ENCODE measurements at regions not wholly inside any gene's neighbourhood (a gene's known extent, or its start where the extent isn't known, plus 50 kb on each side); places are given as distances from the start of the nearest gene placed in this dataset.

GRCh38 chr3:188962253-188963247 lies 209.2 kb upstream of the TPRG1 start:
- H3K79me2 ChIP-seq (ENCODE audit: insufficient read depth, low read length), result no peaks in the 10 kb centered on the region
- H3K4me3 ChIP-seq (ENCODE audit: insufficient read depth, low read length, poor library complexity, severe bottlenecking), result no peak overlapping the region
- no peaks in the 10 kb centered on the region for H3K27me3 ChIP-seq (ENCODE audit: low read length)
- H4K20me1 ChIP-seq (ENCODE audit: low read depth, low read length), result no peaks in the 10 kb centered on the region
- no peaks in the 10 kb centered on the region for H3F3A ChIP-seq (ENCODE audit: insufficient read depth)
- TF ChIP-seq EZH2phosphoT487 (conservative IDR thresholded peaks at IDR 0.05; ENCODE audit: low read length), result no peak
- TF ChIP-seq CTCF (IDR thresholded peaks at IDR 0.05; ENCODE audit: insufficient read depth, low read length, poor library complexity, severe bottlenecking), result no peak
- H2AFZ ChIP-seq (ENCODE audit: low read depth, low read length, severe bottlenecking), result no peak overlapping the region
- H3K36me3 ChIP-seq (ENCODE audit: low read length), result no peaks in the 10 kb centered on the region
- no peaks in the 10 kb centered on the region for H3K9me3 ChIP-seq (ENCODE audit: insufficient read depth, low read length)
- no peak overlapping the region for H3K4me2 ChIP-seq (ENCODE audit: low read depth, low read length, poor library complexity, severe bottlenecking)
- H3K27ac ChIP-seq (ENCODE audit: low read depth, low read length), result no peak overlapping the region
- no peaks in the 10 kb centered on the region for H3K9me2 ChIP-seq (replicated peaks; ENCODE audit: insufficient read depth, low read length)
- no peak overlapping the region for H3K9ac ChIP-seq (ENCODE audit: low read length)

DNA sequence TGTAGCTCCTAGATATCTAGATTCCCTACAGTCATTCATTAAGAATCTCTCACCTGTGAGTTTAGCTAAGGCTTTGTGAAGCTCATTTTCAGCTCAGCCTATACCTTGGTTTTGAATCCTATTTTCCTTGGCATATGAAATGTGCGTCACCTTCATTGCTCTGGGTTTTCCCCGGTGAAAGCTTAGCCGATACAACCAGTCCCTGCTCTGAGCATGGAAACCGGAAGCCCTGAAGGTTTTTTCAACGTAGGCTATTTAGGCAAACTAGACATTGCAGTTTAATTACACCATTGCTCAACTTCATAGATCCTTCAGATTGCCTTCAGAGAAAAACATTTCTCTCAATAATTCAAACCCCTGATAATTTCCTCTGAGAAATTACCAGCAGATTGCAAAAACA lies 206.8 kb upstream of the TPRG1 start:
- no peak overlapping the region for H3K9ac ChIP-seq (ENCODE audit: low read length)
- no peaks in the 10 kb centered on the region for H3K27me3 ChIP-seq (ENCODE audit: low read length)
- H3F3A ChIP-seq (ENCODE audit: insufficient read depth), result no peaks in the 10 kb centered on the region
- TF ChIP-seq EZH2phosphoT487 (conservative IDR thresholded peaks at IDR 0.05; ENCODE audit: low read length) (no peak), CTCF (IDR thresholded peaks at IDR 0.05; ENCODE audit: insufficient read depth, low read length, poor library complexity, severe bottlenecking) (no peak)
- H3K27ac ChIP-seq (ENCODE audit: low read depth, low read length), result no peak overlapping the region
- no peaks in the 10 kb centered on the region for H3K9me2 ChIP-seq (replicated peaks; ENCODE audit: insufficient read depth, low read length)
- H2AFZ ChIP-seq (ENCODE audit: low read depth, low read length, severe bottlenecking), result no peak overlapping the region
- no peaks in the 10 kb centered on the region for H3K79me2 ChIP-seq (ENCODE audit: insufficient read depth, low read length)
- H3K9me3 ChIP-seq (ENCODE audit: insufficient read depth, low read length), result no peaks in the 10 kb centered on the region
- no peaks in the 10 kb centered on the region for H3K36me3 ChIP-seq (ENCODE audit: low read length)
- H4K20me1 ChIP-seq (ENCODE audit: low read depth, low read length), result no peaks in the 10 kb centered on the region
- H3K4me3 ChIP-seq (ENCODE audit: insufficient read depth, low read length, poor library complexity, severe bottlenecking), result no peak overlapping the region
- H3K4me2 ChIP-seq (ENCODE audit: low read depth, low read length, poor library complexity, severe bottlenecking), result no peak overlapping the region

DNA sequence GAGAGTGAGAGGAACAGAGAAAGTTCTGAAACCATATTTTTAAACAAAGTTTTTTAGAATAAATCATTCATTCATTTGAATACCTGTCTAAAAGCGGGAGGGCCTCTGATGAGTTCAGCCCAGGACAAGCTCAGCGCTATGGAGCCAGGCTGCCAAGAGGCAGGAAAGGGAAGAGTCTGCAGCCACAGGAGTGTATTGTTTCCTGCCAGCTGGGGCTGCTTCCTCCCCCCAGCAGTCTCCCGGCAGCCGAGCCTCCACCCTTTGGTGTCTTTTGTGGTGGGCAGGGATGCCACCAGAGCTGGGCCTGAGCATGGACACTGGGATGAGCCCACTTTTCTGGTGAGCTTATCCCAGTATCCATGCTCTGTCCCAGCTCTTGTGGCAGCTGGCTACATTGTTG lies 199.5 kb upstream of the TPRG1 start:
- no peak overlapping the region for H3K4me3 ChIP-seq (ENCODE audit: insufficient read depth, low read length, poor library complexity, severe bottlenecking)
- no peak overlapping the region for H2AFZ ChIP-seq (ENCODE audit: low read depth, low read length, severe bottlenecking)
- no peaks in the 10 kb centered on the region for H3K36me3 ChIP-seq (ENCODE audit: low read length)
- no peaks in the 10 kb centered on the region for H3F3A ChIP-seq (ENCODE audit: insufficient read depth)
- H3K27ac ChIP-seq (ENCODE audit: low read depth, low read length), result no peak overlapping the region
- H3K27me3 ChIP-seq (ENCODE audit: low read length), result no peaks in the 10 kb centered on the region
- TF ChIP-seq CTCF (IDR thresholded peaks at IDR 0.05; ENCODE audit: insufficient read depth, low read length, poor library complexity, severe bottlenecking), result no peak
- no peak for TF ChIP-seq EZH2phosphoT487 (conservative IDR thresholded peaks at IDR 0.05; ENCODE audit: low read length)
- no peak overlapping the region for H3K9ac ChIP-seq (ENCODE audit: low read length)
- no peak overlapping the region for H3K4me2 ChIP-seq (ENCODE audit: low read depth, low read length, poor library complexity, severe bottlenecking)
- H3K9me3 ChIP-seq (ENCODE audit: insufficient read depth, low read length), result no peaks in the 10 kb centered on the region
- H4K20me1 ChIP-seq (ENCODE audit: low read depth, low read length), result no peaks in the 10 kb centered on the region
- no peaks in the 10 kb centered on the region for H3K79me2 ChIP-seq (ENCODE audit: insufficient read depth, low read length)
- no peaks in the 10 kb centered on the region for H3K9me2 ChIP-seq (replicated peaks; ENCODE audit: insufficient read depth, low read length)
